Fibroblast of mammary gland (primary cell): ENCODE measurements at regions not wholly inside any gene's neighbourhood (a gene's known extent, or its start where the extent isn't known, plus 50 kb on each side); places are given as distances from the start of the nearest gene placed in this dataset.

Experiments used
- DNase-seq: peaks from one replicate; pipeline ENCODE4 v3.0.0-alpha.2; 2010; ENCODE audit warnings: low read depth
- H3K4me3 ChIP-seq: 2 replicates; pipeline ENCODE4 v1.5.1; 2011; ENCODE audit warnings: low read depth, mild to moderate bottlenecking, low read length, moderate library complexity; ENCODE audit not compliant: control insufficient read depth
- TF ChIP-seq, protein P1 (sequence below): conservative IDR thresholded peaks from 2 replicates; pipeline ENCODE4 v1.5.1; 2011; ENCODE audit warnings: low read depth, low read length, inconsistent platforms; ENCODE audit not compliant: control insufficient read depth, insufficient read depth

DNA sequence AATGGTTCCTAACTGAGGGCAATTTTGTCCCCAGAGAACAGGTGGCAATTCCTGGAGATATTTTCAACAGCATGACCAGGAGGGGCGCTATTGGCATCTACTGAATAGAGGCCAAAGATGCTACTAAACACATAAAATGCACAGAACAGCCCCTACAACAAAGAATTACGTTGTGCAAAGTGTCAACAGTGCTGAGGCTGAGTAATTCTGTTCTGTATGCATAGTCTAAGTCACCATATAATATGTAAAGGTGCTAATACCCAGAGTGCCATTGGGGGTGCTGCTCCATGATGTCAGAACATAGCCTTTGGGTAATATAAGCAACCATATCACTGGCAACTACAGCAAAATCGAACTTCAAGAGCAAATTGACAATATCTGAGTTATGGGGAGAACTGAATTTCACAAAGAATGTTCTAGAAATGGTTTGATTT, 213.3 kb upstream of the PHYHIPL start:
- TF ChIP-seq, protein P1, sequence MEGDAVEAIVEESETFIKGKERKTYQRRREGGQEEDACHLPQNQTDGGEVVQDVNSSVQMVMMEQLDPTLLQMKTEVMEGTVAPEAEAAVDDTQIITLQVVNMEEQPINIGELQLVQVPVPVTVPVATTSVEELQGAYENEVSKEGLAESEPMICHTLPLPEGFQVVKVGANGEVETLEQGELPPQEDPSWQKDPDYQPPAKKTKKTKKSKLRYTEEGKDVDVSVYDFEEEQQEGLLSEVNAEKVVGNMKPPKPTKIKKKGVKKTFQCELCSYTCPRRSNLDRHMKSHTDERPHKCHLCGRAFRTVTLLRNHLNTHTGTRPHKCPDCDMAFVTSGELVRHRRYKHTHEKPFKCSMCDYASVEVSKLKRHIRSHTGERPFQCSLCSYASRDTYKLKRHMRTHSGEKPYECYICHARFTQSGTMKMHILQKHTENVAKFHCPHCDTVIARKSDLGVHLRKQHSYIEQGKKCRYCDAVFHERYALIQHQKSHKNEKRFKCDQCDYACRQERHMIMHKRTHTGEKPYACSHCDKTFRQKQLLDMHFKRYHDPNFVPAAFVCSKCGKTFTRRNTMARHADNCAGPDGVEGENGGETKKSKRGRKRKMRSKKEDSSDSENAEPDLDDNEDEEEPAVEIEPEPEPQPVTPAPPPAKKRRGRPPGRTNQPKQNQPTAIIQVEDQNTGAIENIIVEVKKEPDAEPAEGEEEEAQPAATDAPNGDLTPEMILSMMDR: peak; percentile 34
- no peak overlapping the region for H3K4me3 ChIP-seq
- DNase-seq: no peak

DNA sequence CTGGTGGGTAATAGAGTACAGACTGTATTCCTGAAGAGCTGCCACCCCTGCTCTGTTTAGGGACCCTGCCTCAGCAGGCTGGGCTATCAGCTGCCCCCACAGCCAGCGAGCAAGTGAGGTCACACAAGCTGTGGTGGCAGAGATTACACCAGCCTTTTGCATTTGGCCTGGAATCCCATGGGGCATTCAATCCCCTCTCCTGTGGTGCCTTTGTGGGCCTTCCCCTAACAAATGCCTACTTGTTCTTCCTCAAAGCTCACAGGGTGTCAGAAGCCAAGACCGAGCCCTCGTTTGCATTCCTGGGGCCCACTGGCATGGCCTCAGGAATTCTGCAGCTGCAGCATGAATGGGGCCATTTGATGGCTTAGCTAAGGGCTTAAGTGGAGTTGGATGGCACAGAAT, 212.7 kb upstream of the PHYHIPL start:
- TF ChIP-seq, protein P1: no peak
- no peak overlapping the region for H3K4me3 ChIP-seq
- DNase-seq: no peak

DNA sequence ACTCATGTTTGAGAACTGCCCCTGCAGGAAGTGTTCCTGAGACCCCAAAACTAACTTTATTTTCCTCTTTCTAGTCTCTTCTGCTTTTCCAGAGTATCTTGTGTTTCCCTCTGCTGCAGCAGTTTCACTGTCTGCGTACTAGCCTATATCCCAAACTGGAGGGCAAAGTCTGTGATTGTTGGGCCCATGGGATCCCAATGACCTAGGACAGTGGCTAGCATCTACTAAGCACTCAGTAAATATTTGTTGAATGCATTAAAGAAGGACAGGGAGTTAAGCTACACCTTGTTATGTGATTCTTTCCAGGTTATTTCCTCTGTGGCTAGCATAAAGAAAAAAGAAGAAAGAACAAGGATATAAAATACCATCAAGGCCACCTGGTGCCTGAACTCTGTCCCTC, 210.6 kb upstream of the PHYHIPL start:
- no peak for DNase-seq
- TF ChIP-seq, protein P1: no peak

DNA sequence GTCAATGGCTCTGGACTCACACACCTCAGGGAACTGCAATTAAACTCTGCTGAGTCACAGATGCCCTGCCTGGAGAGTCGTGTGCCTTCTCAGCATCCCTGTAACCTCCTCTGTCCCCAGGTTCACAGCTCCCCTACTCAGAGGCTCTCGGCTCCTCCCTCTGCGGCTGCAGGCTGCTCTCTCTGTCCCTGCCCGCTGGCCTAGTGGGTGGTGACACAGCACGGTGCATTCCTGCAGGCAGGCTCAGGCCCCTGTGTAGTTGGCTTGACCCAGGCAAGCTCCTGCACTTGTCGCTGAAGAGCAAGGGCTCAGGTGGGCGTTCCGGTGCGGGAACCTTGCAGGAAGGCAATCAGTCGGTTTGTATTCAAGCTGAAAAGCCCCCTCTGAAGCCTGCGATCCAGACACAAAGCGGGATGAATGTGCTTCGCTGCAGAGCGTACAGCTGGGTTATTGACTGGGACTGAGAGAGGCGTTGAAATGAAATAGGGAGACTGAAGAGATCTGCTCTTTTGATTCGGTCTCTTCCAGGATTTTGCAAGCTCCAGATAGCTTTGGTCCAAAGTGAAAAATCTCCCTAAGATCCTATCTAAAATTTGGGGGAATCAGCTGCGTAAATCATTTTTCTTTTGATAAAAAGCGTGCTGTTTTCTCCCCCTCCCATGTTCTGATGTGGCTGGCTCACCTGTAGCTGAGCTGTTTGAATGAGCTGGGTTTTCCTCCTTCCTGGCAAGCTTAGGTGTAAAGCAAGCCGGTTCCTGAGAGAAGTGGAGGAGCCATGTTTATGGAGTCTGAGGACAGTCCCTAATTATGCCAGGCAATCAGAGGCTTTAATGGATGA, 208.7 kb upstream of the PHYHIPL start:
- TF ChIP-seq, protein P1: no peak
- DNase-seq: no peak
- H3K4me3 ChIP-seq: no peak overlapping the region

More for the DNA sequence above, 210.6 kb upstream of the PHYHIPL start:
- H3K4me3 ChIP-seq: no peak overlapping the region

DNA sequence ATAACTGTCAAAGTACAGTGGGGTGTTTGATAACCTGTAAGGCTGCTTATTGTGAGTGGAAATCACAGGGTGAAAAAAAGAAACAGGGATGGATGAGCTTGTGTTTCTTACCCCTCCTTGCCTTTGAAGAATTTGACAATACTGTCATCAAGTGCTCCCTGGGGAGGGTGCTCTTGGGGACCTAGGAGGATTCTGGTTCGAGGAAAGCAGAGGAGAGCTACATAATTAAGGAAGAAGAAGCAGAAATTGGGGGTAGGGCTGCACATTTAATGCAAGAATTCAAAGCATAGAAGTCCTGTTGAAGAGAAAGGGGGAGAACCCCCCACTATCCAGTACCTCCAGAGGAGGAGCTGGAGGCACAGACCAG, 208.1 kb upstream of the PHYHIPL start:
- H3K4me3 ChIP-seq: no peak overlapping the region
- TF ChIP-seq, protein P1: no peak
- no peak for DNase-seq

DNA sequence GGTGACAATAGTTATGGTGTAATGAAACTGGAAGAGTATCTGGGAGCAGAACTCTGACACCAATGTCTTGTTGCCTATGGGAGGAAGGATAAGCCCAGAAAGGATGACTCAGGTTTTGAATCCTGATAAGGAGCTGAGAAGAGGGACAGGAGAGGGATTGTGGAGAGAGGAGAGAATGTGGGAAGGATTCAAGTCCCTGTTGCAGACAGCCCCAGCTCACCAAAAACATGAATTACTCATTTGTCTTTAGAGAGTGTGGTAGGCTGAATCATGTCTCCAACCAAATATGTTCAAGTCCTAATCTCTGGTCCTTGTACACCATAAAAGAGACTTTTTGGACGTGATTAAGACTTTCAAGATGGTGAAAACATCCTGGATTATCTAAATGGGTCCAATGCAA, 206.9 kb upstream of the PHYHIPL start:
- DNase-seq: peak; percentile 26
- TF ChIP-seq, protein P1: no peak
- H3K4me3 ChIP-seq: no peak overlapping the region
